Stomach (tissue), 8 donors: ENCODE measurements at regions not wholly inside any gene's neighbourhood (a gene's known extent, or its start where the extent isn't known, plus 50 kb on each side); places are given as distances from the start of the nearest gene placed in this dataset.

Experiments
- DNase-seq, 2 donors: peaks; one replicate each; pipeline versions ENCODE4 v3.0.0 to v3.0.0-alpha.2; 2013 to 2019
- H3K27ac ChIP-seq, 5 donors: fragments of 200-600 bp in 4 of 5; sonication (generic) in 4 of 5; one replicate each; pipeline ENCODE4 v1.5.1; 2013 to 2019; ENCODE audit warnings: mild to moderate bottlenecking in 1 of 5, moderate library complexity in 1 of 5
- H3K27me3 ChIP-seq, 3 donors: fragments of 200-600 bp; sonication (generic); one replicate each; pipeline ENCODE4 v1.5.1; 2017 to 2019; ENCODE audit warnings: mixed run types in 1 of 3
- H3K36me3 ChIP-seq, 4 donors: fragments of 200-600 bp; sonication (generic); 1 replicate in 3 of 4; 2 replicates in 1 of 4; pipeline ENCODE4 v1.5.1; 2016 to 2019
- H3K4me1 ChIP-seq, 4 donors: fragments of 200-600 bp; sonication (generic); one replicate each; pipeline ENCODE4 v1.5.1; 2016 to 2019
- H3K4me3 ChIP-seq, 4 donors: fragments of 200-600 bp; sonication (generic) in 3 of 4; one replicate each; pipeline ENCODE4 v1.5.1; 2016 to 2019; ENCODE audit warnings: mild to moderate bottlenecking in 1 of 4
- H3K9me3 ChIP-seq, 4 donors: fragments of 200-600 bp; sonication (generic); one replicate each; pipeline ENCODE4 v1.5.1; 2016 to 2019
- EP300 ChIP-seq: sonication (generic); formaldehyde crosslinking; IDR thresholded peaks from one replicate; pipeline ENCODE4 v1.6.1; 2017; ENCODE audit warnings: antibody characterized with exemption
- POLR2A ChIP-seq, 4 donors: fragments of 450-650 bp; IDR thresholded peaks; one replicate each; pipeline ENCODE4 v1.6.1; 2016; ENCODE audit warnings: antibody characterized with exemption in 4 of 4, control low read depth in 2 of 4, mild to moderate bottlenecking in 1 of 4, moderate library complexity in 1 of 4
- POLR2AphosphoS5 ChIP-seq, 3 donors: sonication (generic); formaldehyde crosslinking; IDR thresholded peaks; one replicate each; pipeline ENCODE4 v1.6.1; 2016; ENCODE audit warnings: antibody characterized with exemption in 3 of 3
- WGBS, 5 donors: extraction: QIAGEN DNeasy Blood & Tissue Kit in 3 of 5; methylation state at CpG; one replicate each; pipeline versions ENCODE4 v1.1.5 to v1.1.7; 2013 to 2018; 5-methylcytosine and 5-hydroxymethylcytosine counted together
- intact Hi-C: fragments of 100-400 bp; cut with DNase I; formaldehyde crosslinking; loops from one replicate; pipeline ENCODE4 v1.15.1; 2023; ENCODE audit warnings: low total_unique reads
- TF ChIP-seq, protein P1 (sequence below), 7 experiments: fragments of 450-650 bp in 4 of 7; fragments of 200-600 bp in 3 of 7; sonication (generic) in 3 of 7; IDR thresholded peaks; one replicate each; pipeline ENCODE4 v1.5.1; 2016 to 2019; ENCODE audit warnings: antibody characterized with exemption in 7 of 7, control low read depth in 2 of 7, mild to moderate bottlenecking in 1 of 7
- donor health status: healthy with polysubstance abuse.
- donor health status: Bipolar disorder and iron deficiency.
- donor health status: healthy.

DNA sequence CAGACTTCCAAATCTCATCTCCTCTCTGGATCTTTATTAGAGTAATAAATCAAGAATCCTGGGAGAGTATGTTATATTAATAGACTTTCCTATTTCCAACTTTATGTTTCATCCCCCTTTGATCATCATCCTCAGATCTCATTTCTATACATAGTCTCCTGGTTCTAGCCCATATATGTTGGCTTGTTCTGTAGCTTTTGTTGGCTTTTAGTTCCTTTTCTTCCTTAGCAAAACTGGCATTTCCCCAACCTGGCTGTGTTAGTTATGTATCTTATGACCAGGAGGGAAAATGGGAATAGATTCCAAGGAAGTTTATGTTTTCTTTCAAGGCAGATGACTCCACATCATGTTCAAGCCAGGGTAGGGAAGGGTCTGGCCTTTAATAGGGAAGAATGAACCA, 2464.5 kb downstream of the PCDH9 start:
- TF ChIP-seq, protein P1, sequence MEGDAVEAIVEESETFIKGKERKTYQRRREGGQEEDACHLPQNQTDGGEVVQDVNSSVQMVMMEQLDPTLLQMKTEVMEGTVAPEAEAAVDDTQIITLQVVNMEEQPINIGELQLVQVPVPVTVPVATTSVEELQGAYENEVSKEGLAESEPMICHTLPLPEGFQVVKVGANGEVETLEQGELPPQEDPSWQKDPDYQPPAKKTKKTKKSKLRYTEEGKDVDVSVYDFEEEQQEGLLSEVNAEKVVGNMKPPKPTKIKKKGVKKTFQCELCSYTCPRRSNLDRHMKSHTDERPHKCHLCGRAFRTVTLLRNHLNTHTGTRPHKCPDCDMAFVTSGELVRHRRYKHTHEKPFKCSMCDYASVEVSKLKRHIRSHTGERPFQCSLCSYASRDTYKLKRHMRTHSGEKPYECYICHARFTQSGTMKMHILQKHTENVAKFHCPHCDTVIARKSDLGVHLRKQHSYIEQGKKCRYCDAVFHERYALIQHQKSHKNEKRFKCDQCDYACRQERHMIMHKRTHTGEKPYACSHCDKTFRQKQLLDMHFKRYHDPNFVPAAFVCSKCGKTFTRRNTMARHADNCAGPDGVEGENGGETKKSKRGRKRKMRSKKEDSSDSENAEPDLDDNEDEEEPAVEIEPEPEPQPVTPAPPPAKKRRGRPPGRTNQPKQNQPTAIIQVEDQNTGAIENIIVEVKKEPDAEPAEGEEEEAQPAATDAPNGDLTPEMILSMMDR (IDR thresholded peaks at IDR 0.05), result no peak
- no peak for TF ChIP-seq POLR2A (IDR thresholded peaks at IDR 0.05)
- no peak for TF ChIP-seq POLR2AphosphoS5 (IDR thresholded peaks at IDR 0.05)
- no peak for TF ChIP-seq EP300
- Histone ChIP-seq H3K36me3 (no peaks in the 10 kb centered on the region), H3K27ac (no peak overlapping the region), H3K4me3 (no peak overlapping the region), H3K9me3 (no peaks in the 10 kb centered on the region), H3K4me1 (no peaks in the 10 kb centered on the region), H3K27me3 (no peaks in the 10 kb centered on the region)
- no peak for DNase-seq
- intact Hi-C loops, result no loop called here

DNA sequence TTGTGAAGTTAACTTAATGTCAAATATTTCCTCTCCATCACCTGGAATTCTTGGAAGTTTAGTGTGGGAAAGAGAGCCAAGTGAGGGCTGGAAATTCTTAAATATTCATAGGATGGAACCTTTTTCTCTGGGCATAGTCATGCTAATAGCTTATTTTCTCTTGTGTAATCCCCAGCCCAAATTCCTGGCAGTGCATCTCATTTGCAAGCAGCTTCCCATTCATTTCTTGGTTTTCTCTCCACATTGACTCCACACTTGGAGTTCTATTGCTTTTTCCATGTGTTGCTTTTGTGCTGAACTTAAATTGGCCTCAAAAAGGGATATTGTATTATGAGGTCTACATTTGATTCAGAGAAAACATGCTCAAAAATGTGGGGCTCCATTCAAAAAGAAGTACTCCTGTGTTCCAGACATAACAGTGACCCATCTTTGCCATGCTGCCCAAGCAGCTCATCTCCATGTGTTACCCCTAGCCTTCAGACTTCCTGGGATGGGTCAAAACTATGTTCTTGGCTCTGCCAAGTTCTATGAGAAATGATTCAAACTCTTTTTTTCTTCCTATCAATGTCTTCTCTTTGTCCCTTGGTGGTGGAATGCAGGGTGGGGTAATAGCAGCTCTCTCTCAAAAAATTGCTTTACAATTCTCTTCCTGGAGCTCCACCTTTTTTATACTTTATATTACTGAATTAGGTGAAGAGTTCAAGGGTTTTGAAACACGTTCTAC, 2471.5 kb downstream of the PCDH9 start:
- Histone ChIP-seq H3K4me3 (no peak overlapping the region), H3K27me3 (no peaks in the 10 kb centered on the region), H3K27ac (no peak overlapping the region), H3K36me3 (no peaks in the 10 kb centered on the region), H3K4me1 (no peaks in the 10 kb centered on the region), H3K9me3 (no peaks in the 10 kb centered on the region)
- intact Hi-C loops, result no loop called here
- WGBS, 5 donors, result 54 to 75% (median 65%) methylated on average over 1 of the region's 1 CpG
- DNase-seq, result no peak
- TF ChIP-seq, protein P1 (IDR thresholded peaks at IDR 0.05), result no peak
- no peak for TF ChIP-seq POLR2A (IDR thresholded peaks at IDR 0.05)
- no peak for TF ChIP-seq POLR2AphosphoS5 (IDR thresholded peaks at IDR 0.05)
- no peak for TF ChIP-seq EP300

DNA sequence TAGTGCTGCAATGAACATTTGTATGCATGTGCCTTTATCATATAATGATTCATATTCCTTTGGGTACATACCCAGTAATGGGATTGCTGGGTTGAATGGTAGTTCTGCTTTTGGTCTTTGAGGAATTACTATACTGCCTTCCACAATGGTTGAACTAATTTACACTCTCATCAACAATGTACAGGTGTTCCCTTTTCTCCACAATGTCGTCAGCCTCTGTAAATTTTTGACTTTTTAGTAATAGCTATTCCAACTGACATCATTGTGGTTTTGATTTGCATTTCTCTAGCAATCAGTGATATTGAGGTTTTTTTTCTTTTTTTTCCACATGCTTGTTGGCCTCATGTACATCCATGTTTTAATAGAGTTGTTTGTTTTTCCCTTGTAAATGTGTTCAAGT, 2473.5 kb downstream of the PCDH9 start:
- Histone ChIP-seq H3K4me3 (no peak overlapping the region), H3K36me3 (no peaks in the 10 kb centered on the region), H3K27ac (no peak overlapping the region), H3K27me3 (no peaks in the 10 kb centered on the region), H3K9me3 (no peaks in the 10 kb centered on the region), H3K4me1 (no peaks in the 10 kb centered on the region)
- WGBS, 5 donors, result 67 to 82% (median 77%) methylated on average over 1 of the region's 1 CpG
- intact Hi-C loops, result no loop called here
- no peak for DNase-seq
- TF ChIP-seq POLR2A (IDR thresholded peaks at IDR 0.05) (no peak), EP300 (no peak), POLR2AphosphoS5 (IDR thresholded peaks at IDR 0.05) (no peak)
- TF ChIP-seq, protein P1 (IDR thresholded peaks at IDR 0.05), result no peak

DNA sequence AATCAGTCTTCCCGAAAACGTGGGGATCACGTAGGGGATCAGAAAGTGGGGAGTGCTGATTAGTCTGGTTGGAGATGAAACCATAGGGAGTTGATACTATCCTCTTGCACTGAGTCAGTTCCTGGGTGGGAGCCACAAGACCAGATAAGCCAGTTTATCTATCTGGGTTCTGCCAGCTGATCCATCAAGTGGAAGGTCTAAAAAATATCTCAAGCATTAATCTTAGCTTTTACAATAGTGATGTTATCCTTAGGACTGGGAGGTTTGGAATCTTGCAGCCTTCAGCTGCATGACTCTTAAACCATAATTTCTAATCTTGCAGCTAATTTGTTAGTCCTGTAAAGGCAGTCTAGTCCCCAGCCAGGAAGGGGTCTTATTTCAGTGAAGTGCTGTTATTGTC, 2474.2 kb downstream of the PCDH9 start:
- no peak for DNase-seq
- H3K36me3 ChIP-seq, result no peaks in the 10 kb centered on the region
- 80 to 91% (median 87%) methylated on average over 3 of the region's 3 CpGs for whole genome bisulfite sequencing, 5 donors
- no peak overlapping the region for H3K4me3 ChIP-seq
- TF ChIP-seq POLR2AphosphoS5 (IDR thresholded peaks at IDR 0.05) (no peak), EP300 (no peak), POLR2A (IDR thresholded peaks at IDR 0.05) (no peak)
- TF ChIP-seq, protein P1 (IDR thresholded peaks at IDR 0.05), result no peak
- no peak overlapping the region for H3K27ac ChIP-seq
- no peaks in the 10 kb centered on the region for H3K27me3 ChIP-seq
- H3K4me1 ChIP-seq, result no peaks in the 10 kb centered on the region
- H3K9me3 ChIP-seq, result no peaks in the 10 kb centered on the region
- intact Hi-C loops, result no loop called here
